ENCODE measurements at regions not wholly inside any gene's neighbourhood (a gene's known extent, or its start where the extent isn't known, plus 50 kb on each side); places are given as distances from the start of the nearest gene placed in this dataset.

- 84% methylated on average over 1 of the region's 1 CpG for WGBS
- Histone ChIP-seq H3K9me3 (no peaks in the 10 kb centered on the region), H3K27ac (no peak overlapping the region), H3K4me3 (no peak overlapping the region), H3K36me3 (no peaks in the 10 kb centered on the region), H3K4me1 (replicated peaks) (no peaks in the 10 kb centered on the region), H3K27me3 (replicated peaks; ENCODE audit: insufficient read depth) (no peaks in the 10 kb centered on the region)
- intact Hi-C loops (cut with DNase I), result no loop called here
- TF ChIP-seq POLR2AphosphoS5 (IDR thresholded peaks at IDR 0.05) (no peak), POLR2A (IDR thresholded peaks at IDR 0.05) (no peak)
- TF ChIP-seq, protein P1, sequence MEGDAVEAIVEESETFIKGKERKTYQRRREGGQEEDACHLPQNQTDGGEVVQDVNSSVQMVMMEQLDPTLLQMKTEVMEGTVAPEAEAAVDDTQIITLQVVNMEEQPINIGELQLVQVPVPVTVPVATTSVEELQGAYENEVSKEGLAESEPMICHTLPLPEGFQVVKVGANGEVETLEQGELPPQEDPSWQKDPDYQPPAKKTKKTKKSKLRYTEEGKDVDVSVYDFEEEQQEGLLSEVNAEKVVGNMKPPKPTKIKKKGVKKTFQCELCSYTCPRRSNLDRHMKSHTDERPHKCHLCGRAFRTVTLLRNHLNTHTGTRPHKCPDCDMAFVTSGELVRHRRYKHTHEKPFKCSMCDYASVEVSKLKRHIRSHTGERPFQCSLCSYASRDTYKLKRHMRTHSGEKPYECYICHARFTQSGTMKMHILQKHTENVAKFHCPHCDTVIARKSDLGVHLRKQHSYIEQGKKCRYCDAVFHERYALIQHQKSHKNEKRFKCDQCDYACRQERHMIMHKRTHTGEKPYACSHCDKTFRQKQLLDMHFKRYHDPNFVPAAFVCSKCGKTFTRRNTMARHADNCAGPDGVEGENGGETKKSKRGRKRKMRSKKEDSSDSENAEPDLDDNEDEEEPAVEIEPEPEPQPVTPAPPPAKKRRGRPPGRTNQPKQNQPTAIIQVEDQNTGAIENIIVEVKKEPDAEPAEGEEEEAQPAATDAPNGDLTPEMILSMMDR (IDR thresholded peaks at IDR 0.05), result no peak
- DNase-seq (ENCODE audit: low spot score), result no peak
Measured at GRCh38 chr10:90328459-90328858, 529.4 kb downstream of the HTR7 start.

- TF ChIP-seq, protein P1 (IDR thresholded peaks at IDR 0.05), result no peak
- TF ChIP-seq POLR2AphosphoS5 (IDR thresholded peaks at IDR 0.05) (no peak), POLR2A (IDR thresholded peaks at IDR 0.05) (no peak)
- H3K9me3 ChIP-seq, result no peaks in the 10 kb centered on the region
- no peak overlapping the region for H3K4me3 ChIP-seq
- no peaks in the 10 kb centered on the region for H3K4me1 ChIP-seq (replicated peaks)
- intact Hi-C loops (cut with DNase I), result no loop called here
- no peaks in the 10 kb centered on the region for H3K27me3 ChIP-seq (replicated peaks; ENCODE audit: insufficient read depth)
- H3K36me3 ChIP-seq, result no peaks in the 10 kb centered on the region
- no peak overlapping the region for H3K27ac ChIP-seq
- DNase-seq (ENCODE audit: low spot score), result no peak
- WGBS, result 100% methylated on average over 1 of the region's 1 CpG
Measured at GRCh38 chr10:90328896-90329295, 528.9 kb downstream of the HTR7 start.

DNA sequence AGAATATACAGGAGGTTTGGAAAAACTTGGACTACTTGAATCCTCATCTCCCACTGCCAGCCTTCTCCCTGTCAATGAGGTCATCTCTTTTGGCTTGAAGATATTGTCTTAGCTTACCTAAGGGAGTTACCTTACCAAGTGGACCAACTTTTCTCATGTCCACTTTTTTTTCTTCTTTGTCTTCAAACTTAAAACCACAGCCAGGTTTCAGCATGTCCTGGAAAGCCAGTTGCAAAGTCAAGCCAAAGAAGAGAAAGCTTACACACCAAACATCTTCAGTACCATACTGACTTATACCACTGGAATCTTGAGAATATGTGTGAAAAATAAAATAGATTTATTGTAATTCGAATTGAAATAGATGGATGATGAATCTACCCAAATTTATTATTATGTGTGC lies 520.5 kb downstream of the HTR7 start:
- no peaks in the 10 kb centered on the region for H3K4me1 ChIP-seq (replicated peaks)
- H3K9me3 ChIP-seq, result no peaks in the 10 kb centered on the region
- 74% methylated on average over 1 of the region's 1 CpG for WGBS
- no peak overlapping the region for H3K27ac ChIP-seq
- TF ChIP-seq POLR2A (IDR thresholded peaks at IDR 0.05), result no peak
- TF ChIP-seq POLR2AphosphoS5 (IDR thresholded peaks at IDR 0.05), result no peak
- TF ChIP-seq, protein P1 (IDR thresholded peaks at IDR 0.05), result no peak
- intact Hi-C loops (cut with DNase I), result no loop called here
- no peak for DNase-seq (ENCODE audit: low spot score)
- no peaks in the 10 kb centered on the region for H3K27me3 ChIP-seq (replicated peaks; ENCODE audit: insufficient read depth)
- H3K4me3 ChIP-seq, result no peak overlapping the region
- H3K36me3 ChIP-seq, result no peaks in the 10 kb centered on the region

DNA sequence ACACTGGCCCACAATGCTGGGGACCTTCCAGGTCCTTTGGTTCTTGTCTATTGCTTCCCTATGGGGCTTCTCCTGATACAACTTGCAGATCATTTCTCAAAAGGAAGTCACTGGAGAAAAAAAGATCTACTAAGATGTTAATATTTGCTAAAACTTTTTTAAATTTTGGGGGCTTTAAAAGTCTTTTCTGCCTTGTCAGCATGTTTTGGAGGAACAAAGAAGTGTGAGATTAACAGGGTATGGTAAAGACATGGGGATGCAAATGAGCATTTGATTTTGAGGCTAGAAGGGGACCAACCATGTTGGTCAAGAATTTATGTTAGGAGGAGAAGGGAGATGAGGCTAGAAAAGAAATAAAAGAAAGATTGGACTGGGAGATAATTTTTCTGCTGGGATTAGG lies 515.4 kb downstream of the HTR7 start:
- Histone ChIP-seq H3K9me3 (no peaks in the 10 kb centered on the region), H3K27ac (no peak overlapping the region), H3K36me3 (no peaks in the 10 kb centered on the region), H3K4me3 (no peak overlapping the region), H3K4me1 (replicated peaks) (no peaks in the 10 kb centered on the region), H3K27me3 (replicated peaks; ENCODE audit: insufficient read depth) (no peaks in the 10 kb centered on the region)
- TF ChIP-seq, protein P1 (IDR thresholded peaks at IDR 0.05), result no peak
- TF ChIP-seq POLR2AphosphoS5 (IDR thresholded peaks at IDR 0.05), result no peak
- no peak for TF ChIP-seq POLR2A (IDR thresholded peaks at IDR 0.05)
- DNase-seq (ENCODE audit: low spot score), result no peak
- intact Hi-C loops (cut with DNase I), result no loop called here

GRCh38 chr10:90344226-90344625 lies 513.6 kb downstream of the HTR7 start:
- no peaks in the 10 kb centered on the region for H3K36me3 ChIP-seq

More at GRCh38 chr10:90344226-90344625, 513.6 kb downstream of the HTR7 start:
- TF ChIP-seq POLR2AphosphoS5 (IDR thresholded peaks at IDR 0.05) (no peak), POLR2A (IDR thresholded peaks at IDR 0.05) (no peak)
- TF ChIP-seq, protein P1 (IDR thresholded peaks at IDR 0.05), result no peak
- H3K27ac ChIP-seq, result no peak overlapping the region
- no peak for DNase-seq (ENCODE audit: low spot score)
- no peaks in the 10 kb centered on the region for H3K9me3 ChIP-seq
- no peaks in the 10 kb centered on the region for H3K27me3 ChIP-seq (replicated peaks; ENCODE audit: insufficient read depth)
- no peak overlapping the region for H3K4me3 ChIP-seq
- intact Hi-C loops (cut with DNase I), result no loop called here
- H3K4me1 ChIP-seq (replicated peaks), result no peaks in the 10 kb centered on the region
